ENCODE measurements at regions not wholly inside any gene's neighbourhood (a gene's known extent, or its start where the extent isn't known, plus 50 kb on each side); places are given as distances from the start of the nearest gene placed in this dataset.

GRCh38 chr11:22567759-22568158 lies 57.9 kb downstream of the FANCF start:
- H3K4me3 ChIP-seq (ENCODE audit: low read depth, poor library complexity, severe bottlenecking): no peak overlapping the region
- TF ChIP-seq CTCF (IDR thresholded peaks at IDR 0.05): no peak
- no peak for TF ChIP-seq POLR2A (IDR thresholded peaks at IDR 0.05)
- 67 to 83% methylated on average over 1 of the region's 1 CpG for WGBS, 2 donors
- DNase-seq (ENCODE audit: low spot score in 2 of 2): no peak
- intact Hi-C loops (cut with DNase I; ENCODE audit: low total_unique reads): no loop called here

GRCh38 chr11:22566293-22566692 lies 59.3 kb downstream of the FANCF start:
- intact Hi-C loops (cut with DNase I; ENCODE audit: low total_unique reads): no loop called here
- no peak overlapping the region for H3K4me3 ChIP-seq (ENCODE audit: low read depth, poor library complexity, severe bottlenecking)
- WGBS, 2 donors: 57 to 73% methylated on average over 2 of the region's 2 CpGs
- TF ChIP-seq POLR2A (IDR thresholded peaks at IDR 0.05) (no peak), CTCF (IDR thresholded peaks at IDR 0.05) (no peak)
- no peak for DNase-seq (ENCODE audit: low spot score in 2 of 2)

GRCh38 chr11:22561283-22561682 lies 64.3 kb downstream of the FANCF start:
- DNase-seq (ENCODE audit: low spot score in 2 of 2): no peak
- H3K4me3 ChIP-seq (ENCODE audit: low read depth, poor library complexity, severe bottlenecking): no peak overlapping the region
- no peak for TF ChIP-seq CTCF (IDR thresholded peaks at IDR 0.05)
- no peak for TF ChIP-seq POLR2A (IDR thresholded peaks at IDR 0.05)
- WGBS, 2 donors: 26 to 66% methylated on average over 2 of the region's 2 CpGs
- intact Hi-C loops (cut with DNase I; ENCODE audit: low total_unique reads): no loop called here

- intact Hi-C loops (cut with DNase I; ENCODE audit: low total_unique reads): no loop called here
- WGBS, 2 donors: 51 to 59% methylated on average over 2 of the region's 2 CpGs
- H3K4me3 ChIP-seq (ENCODE audit: low read depth, poor library complexity, severe bottlenecking): no peak overlapping the region
- DNase-seq (ENCODE audit: low spot score in 2 of 2): no peak
- TF ChIP-seq CTCF (IDR thresholded peaks at IDR 0.05): no peak
- no peak for TF ChIP-seq POLR2A (IDR thresholded peaks at IDR 0.05)
These were observed 66.2 kb downstream of the FANCF start for GRCh38 chr11:22559416-22559815.

GRCh38 chr11:22558664-22559063 lies 67.0 kb downstream of the FANCF start:
- intact Hi-C loops (cut with DNase I; ENCODE audit: low total_unique reads): no loop called here
- DNase-seq (ENCODE audit: low spot score in 2 of 2): no peak
- no peak overlapping the region for H3K4me3 ChIP-seq (ENCODE audit: low read depth, poor library complexity, severe bottlenecking)
- TF ChIP-seq POLR2A (IDR thresholded peaks at IDR 0.05) (no peak), CTCF (IDR thresholded peaks at IDR 0.05) (no peak)
- WGBS, 2 donors: 42% methylated on average over 4 of the region's 4 CpGs

GRCh38 chr11:22556381-22556780 lies 69.2 kb downstream of the FANCF start:
- intact Hi-C loops (cut with DNase I; ENCODE audit: low total_unique reads): no loop called here
- no peak for DNase-seq (ENCODE audit: low spot score in 2 of 2)
- TF ChIP-seq POLR2A (IDR thresholded peaks at IDR 0.05) (no peak), CTCF (IDR thresholded peaks at IDR 0.05) (no peak)
- 89 to 90% methylated on average over 2 of the region's 2 CpGs for WGBS, 2 donors
- H3K4me3 ChIP-seq (ENCODE audit: low read depth, poor library complexity, severe bottlenecking): no peak overlapping the region
